Neural progenitor cell (in vitro differentiated cells): ENCODE measurements at regions not wholly inside any gene's neighbourhood (a gene's known extent, or its start where the extent isn't known, plus 50 kb on each side); places are given as distances from the start of the nearest gene placed in this dataset.

Experiments used
- CTCF ChIP-seq: fragments of 200-600 bp; sonication (generic); IDR thresholded peaks from 2 replicates; pipeline ENCODE4 v1.5.1; 2017; ENCODE audit warnings: antibody characterized with exemption, mild to moderate bottlenecking
- EZH2 ChIP-seq: fragments of 200-600 bp; sonication (generic); IDR thresholded peaks from 2 replicates; pipeline ENCODE4 v1.6.1; 2017; ENCODE audit warnings: antibody characterized with exemption, mild to moderate bottlenecking, moderate library complexity
- EZH2phosphoT487 ChIP-seq: fragments of 200-600 bp; sonication (generic); IDR thresholded peaks from 2 replicates; pipeline ENCODE4 v1.6.1; 2017; ENCODE audit warnings: antibody characterized with exemption

GRCh38 chr11:29251738-29252137 is 765.1 kb downstream of the KCNA4 start:
- TF ChIP-seq CTCF (no peak), EZH2 (no peak), EZH2phosphoT487 (no peak)
